SHP77 treated with DMSO at 0.1 percent for 48 hours (cell line): ENCODE measurements at regions not wholly inside any gene's neighbourhood (a gene's known extent, or its start where the extent isn't known, plus 50 kb on each side); places are given as distances from the start of the nearest gene placed in this dataset.
"Not testable (repeated sequence)": the region's sequence is repeated elsewhere in the genome, so short reads cannot be mapped to it uniquely, and the experiment has no call there.

Experiments used
- DNase-seq: peaks from one replicate; lab custom pipeline; 2025; lab: John Stamatoyannopoulos, UW

DNA sequence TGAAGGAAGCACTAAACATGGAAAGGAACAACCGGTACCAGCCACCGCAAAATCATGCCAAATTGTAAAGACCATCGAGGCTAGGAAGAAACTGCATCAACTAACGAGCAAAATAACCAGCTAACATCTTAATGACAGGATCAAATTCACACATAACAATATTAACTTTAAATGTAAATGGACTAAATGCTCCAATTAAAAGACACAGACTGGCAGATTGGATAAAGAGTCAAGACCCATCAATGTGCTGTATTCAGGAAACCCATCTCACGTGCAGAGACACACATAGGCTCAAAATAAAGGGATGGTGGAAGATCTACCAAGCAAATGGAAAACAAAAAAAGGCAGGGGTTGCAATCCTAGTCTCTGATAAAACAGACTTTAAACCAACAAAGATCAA is 206.3 kb downstream of the SLC38A4 start:
- not testable (repeated sequence) for DNase-seq

DNA sequence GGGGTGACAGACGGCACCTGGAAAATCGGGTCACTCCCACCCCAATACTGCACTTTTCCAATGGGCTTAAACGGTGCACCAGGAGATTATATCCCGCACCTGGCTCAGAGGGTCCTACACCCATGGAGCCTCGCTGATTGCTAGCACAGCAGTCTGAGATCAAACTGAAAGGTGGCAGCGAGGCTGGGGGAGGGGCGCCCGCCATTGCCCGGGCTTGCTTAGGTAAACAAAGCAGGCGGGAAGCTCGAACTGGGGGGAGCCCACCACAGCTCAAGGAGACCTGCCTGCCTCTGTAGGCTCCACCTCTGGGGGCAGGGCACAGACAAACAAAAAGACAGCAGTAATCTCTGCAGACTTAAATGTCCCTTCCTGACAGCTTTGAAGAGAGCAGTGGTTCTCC is 208.1 kb downstream of the SLC38A4 start:
- not testable (repeated sequence) for DNase-seq

GRCh38 chr12:46617167-46617566 is 208.6 kb downstream of the SLC38A4 start:
- no peak for DNase-seq

DNA sequence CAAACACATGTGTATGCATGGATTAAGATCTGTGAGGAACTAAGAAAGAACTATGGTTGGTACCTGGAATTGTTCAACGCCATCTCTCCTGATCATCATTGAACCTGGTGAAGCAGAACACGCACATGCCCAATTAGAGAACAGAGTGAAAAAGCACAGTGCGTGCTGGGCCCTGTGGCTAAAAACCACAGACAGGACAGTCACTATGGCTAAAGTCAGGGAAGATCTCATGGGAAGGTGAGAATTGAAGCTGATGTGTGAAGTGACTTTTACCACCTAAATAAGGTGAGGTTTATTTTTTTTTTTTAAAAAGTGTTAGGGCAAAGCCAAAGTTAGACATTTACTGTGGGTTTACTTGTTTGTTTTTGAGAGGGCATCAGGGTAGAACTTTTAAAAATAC is 215.0 kb downstream of the SLC38A4 start:
- DNase-seq, result no peak

DNA sequence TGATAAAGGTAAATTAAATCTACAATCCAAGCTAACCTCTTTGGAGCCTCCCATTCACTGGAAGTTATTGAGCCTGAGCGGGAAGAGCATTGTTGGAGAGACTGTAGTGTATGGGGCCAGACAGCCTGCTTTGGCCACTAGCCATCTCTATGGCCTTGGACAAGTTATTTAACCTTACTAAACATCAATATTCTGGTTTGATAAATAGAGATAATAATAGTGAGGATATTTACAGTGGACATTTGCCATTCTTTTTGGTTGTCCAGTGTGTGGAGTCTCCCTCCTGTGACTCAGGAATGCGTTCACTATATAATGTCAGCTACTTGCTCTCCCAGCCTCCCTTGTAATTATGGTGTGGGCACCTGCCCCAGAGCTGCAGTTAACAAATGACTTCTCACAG is 216.1 kb downstream of the SLC38A4 start:
- no peak for DNase-seq

- DNase-seq, result no peak
These were observed 216.5 kb downstream of the SLC38A4 start for GRCh38 chr12:46609273-46609623.

GRCh38 chr12:46608431-46609272 is 217.1 kb downstream of the SLC38A4 start:
- DNase-seq, result no peak

- no peak for DNase-seq
These were observed 221.1 kb downstream of the SLC38A4 start for GRCh38 chr12:46604684-46605083.

DNA sequence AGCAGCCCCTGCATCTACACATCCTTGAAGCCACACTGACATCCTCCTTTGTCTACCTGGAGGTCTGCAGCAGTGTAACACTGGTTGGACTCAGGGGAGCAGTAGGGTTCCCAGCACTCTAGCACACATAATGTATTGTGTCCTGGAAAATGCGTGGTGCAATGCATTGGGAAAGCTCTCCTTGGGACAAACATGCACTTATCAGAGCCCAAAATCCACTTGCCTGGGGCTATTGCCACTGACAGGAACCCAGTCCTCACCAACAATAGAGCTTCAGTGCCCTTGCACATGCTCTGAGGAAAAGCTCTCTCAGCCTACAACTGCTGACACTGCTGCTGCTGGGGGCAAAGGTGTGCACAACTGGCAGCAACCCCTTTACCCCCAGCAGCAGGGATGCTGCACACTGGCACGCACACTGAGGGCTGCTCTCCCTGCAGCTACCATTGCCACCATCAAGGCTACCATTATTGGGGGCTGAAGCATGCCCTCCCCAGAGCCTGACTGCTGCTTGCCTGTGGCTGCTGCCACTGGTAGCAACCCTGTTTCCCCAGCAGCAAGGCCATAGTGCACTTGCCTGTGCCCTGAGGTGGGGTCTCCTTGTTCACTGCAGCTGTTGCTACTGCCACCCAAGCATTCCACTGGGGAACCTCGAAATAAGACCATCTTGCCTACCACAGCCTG is 221.9 kb downstream of the SLC38A4 start:
- no peak for DNase-seq

GRCh38 chr12:46602474-46602873 is 223.3 kb downstream of the SLC38A4 start:
- DNase-seq, result no peak

DNA sequence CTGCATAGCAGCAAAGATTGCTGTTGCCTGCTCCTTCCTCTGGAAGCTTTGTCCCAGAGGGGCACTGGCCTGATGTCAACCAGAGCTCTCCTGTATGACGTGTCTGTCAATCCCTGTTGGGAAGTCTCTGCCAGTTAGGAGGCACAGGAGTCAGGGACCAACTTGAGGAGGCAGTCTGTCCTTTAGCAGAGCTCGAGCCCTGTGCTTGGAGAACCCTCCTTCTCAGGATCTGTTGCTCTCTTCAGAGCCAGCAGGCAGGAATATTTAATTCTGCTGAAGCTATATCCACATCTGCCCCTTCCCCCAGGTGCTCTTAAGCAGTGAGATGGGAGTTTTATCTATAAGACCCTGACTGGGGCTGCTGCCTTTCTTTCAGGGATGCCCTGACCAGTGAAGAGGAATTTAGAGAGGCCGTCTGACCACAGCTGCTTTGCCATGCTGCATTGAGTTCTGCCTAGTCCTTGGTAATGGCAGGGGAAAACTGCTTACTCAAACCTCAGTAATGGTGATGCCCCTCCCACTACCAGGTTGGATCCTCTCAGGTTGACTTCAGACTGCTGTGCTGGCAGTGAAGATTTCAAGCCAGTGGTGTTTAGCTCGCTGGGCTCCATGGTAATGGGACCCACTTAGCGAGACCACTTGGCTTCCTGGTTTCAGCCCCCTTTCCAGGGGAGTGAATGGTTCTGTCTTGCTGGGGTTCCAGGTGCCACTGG is 218.6 kb upstream of the SLC38A2 start:
- DNase-seq, result no peak

GRCh38 chr12:46585854-46586621 is 213.5 kb upstream of the SLC38A2 start:
- DNase-seq, result peak; percentile 77

DNA sequence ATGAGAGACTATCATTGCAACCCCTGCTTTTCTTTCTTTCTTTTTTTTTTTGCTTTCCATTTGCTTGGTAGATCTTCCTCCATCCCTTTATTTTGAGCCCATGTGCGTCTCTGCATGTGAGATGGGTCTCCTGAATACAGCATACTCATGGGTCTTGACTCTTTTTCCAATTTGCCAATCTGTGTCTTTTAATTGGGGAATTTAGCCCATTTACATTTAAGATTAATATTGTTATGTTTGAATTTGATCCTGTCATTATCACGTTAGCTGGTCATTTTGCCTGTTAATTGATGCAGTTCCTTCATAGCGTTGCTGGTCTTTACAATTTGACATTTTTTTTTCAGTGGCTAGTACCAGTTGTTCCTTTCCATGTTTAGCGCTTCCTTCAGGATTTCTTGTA is 211.5 kb upstream of the SLC38A2 start:
- DNase-seq, result not testable (repeated sequence)

DNA sequence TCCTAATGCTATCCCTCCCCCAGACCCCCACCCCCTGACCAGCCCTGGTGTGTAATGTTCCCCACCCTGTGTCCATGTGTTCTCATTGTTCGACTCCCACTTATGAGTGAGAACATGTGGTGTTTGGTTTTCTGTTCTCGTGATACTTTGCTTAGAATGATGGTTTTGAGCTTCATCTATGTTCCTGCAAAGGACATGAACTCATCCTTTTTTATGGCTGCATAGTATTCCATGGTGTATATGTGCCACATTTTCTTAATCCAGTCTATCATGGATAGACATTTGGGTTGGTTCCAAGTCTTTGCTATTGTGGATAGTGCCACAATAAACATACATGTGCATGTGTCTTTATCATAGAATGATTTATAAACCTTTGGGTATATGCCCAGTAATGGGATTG is 209.4 kb upstream of the SLC38A2 start:
- not testable (repeated sequence) for DNase-seq

DNA sequence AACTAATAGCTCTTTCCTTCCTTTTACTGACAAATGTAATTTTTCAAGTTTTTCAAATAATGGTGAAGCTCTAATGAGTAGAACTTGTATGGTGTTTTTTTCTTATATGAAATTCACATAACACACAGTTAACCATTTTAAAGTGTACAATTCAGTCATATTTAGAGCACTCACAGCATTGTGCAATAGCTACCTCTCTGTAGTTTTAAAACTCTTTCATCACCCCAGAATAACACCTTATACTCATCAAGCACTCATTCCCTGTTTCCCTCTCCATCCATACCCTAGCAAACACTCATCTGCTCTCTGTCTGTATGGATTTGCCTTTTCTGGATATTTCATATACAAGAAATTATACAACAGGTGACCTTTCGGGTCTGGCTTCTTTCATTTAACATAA is 207.9 kb upstream of the SLC38A2 start:
- no peak for DNase-seq

GRCh38 chr12:46579474-46579873 is 206.9 kb upstream of the SLC38A2 start:
- DNase-seq, result no peak

- DNase-seq, result no peak
These were observed 205.8 kb upstream of the SLC38A2 start for GRCh38 chr12:46578190-46578982.

DNA sequence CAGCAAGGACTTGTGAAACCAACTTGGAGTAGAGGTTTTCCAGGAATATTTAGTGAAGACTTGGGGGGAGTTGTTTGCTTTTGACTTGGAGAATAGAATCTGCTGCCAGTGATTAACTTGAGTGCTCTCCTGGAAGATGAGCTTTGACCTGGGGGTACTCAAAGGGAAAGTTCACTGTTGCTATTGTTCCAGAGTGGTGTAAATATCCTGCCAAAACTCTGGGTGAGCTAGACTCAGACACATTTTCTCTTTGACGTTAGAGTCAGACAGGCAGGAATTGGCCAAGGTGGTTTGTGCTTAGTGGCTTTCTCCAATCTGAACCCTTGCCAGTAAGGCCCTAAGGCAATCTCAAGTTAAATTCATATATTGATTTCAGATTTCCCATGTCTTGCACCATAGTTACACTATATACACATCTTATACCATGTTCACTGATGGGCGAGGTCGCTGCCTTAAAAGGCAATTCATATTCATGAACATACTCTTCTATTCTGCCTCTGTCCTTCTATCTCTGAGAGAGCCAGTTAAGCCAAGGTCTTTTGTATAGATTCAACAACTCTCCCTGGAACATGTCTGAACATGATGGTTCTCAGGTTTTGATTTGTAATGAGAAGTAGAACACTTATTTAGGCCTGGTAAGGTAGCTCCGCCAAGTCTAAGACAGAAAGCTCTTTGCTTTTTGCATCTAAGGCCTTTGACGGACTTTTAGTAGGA is 204.6 kb upstream of the SLC38A2 start:
- DNase-seq, result no peak

- DNase-seq, result no peak
These were observed 202.3 kb upstream of the SLC38A2 start for GRCh38 chr12:46574847-46575246.

DNA sequence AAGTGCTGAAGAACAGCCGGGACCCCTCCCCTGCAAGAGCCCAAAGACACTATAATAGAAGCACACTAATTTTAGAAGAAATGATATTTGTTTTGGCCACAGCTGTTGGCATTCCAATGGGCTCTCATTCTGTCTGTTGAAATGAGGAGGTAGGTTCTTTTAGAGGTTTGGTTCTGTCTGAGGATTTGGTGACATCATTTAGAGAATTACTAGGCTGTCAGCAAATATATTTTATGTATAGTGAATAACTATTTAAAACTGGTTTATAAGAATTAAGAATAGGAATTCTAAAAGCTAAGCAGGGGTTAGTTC is 200.7 kb upstream of the SLC38A2 start:
- DNase-seq, result no peak
